H9 (cell line): ENCODE measurements at regions not wholly inside any gene's neighbourhood (a gene's known extent, or its start where the extent isn't known, plus 50 kb on each side); places are given as distances from the start of the nearest gene placed in this dataset.

Experiments used
- DNase-seq: peaks from one replicate; pipeline ENCODE4 v3.0.0-alpha.2; 2017
- H2AFZ ChIP-seq: one replicate; pipeline ENCODE4 v1.6.1; 2013; ENCODE audit warnings: mild to moderate bottlenecking, low read length, control low read depth, moderate library complexity
- H2AK5ac ChIP-seq: 2 replicates; pipeline ENCODE4 v1.6.1; 2013; ENCODE audit warnings: low read length, control low read depth, mixed read lengths; ENCODE audit not compliant: insufficient read length
- H2BK120ac ChIP-seq: one replicate; pipeline ENCODE4 v1.6.1; 2013; ENCODE audit warnings: low read depth, mild to moderate bottlenecking, low read length, control low read depth, inconsistent platforms; ENCODE audit not compliant: poor library complexity, severe bottlenecking
- H2BK12ac ChIP-seq: 2 replicates; pipeline ENCODE4 v1.6.1; 2013; ENCODE audit warnings: low read length, control low read depth, mixed read lengths, low read depth; ENCODE audit not compliant: insufficient read length
- H2BK15ac ChIP-seq: 2 replicates; pipeline ENCODE4 v1.6.1; 2013; ENCODE audit warnings: low read depth, low read length, control low read depth
- H2BK20ac ChIP-seq: one replicate; pipeline ENCODE4 v1.6.1; 2013; ENCODE audit warnings: low read depth, mild to moderate bottlenecking, low read length, control low read depth, inconsistent platforms; ENCODE audit not compliant: poor library complexity, severe bottlenecking
- H2BK5ac ChIP-seq: 2 replicates; pipeline ENCODE4 v1.6.1; 2013; ENCODE audit warnings: low read length, control low read depth, mixed read lengths; ENCODE audit not compliant: insufficient read length
- H3K14ac ChIP-seq: 2 replicates; pipeline ENCODE4 v1.6.1; 2013; ENCODE audit warnings: low read length, control low read depth; ENCODE audit not compliant: insufficient read depth
- H3K18ac ChIP-seq: 2 replicates; pipeline ENCODE4 v1.6.1; 2013; ENCODE audit warnings: low read depth, mild to moderate bottlenecking, mixed read lengths, low read length, control low read depth; ENCODE audit not compliant: insufficient read length
- H3K23ac ChIP-seq: 2 replicates; pipeline ENCODE4 v1.6.1; 2013; ENCODE audit warnings: low read length, control low read depth, mixed read lengths, low read depth; ENCODE audit not compliant: insufficient read length
- H3K23me2 ChIP-seq: 2 replicates; pipeline ENCODE4 v1.6.1; 2013; ENCODE audit warnings: low read depth, mild to moderate bottlenecking, mixed read lengths, low read length, control low read depth; ENCODE audit not compliant: insufficient read length, poor library complexity, severe bottlenecking
- H3K27ac ChIP-seq: 2 replicates; pipeline ENCODE4 v1.5.1; 2013; ENCODE audit warnings: low read length, control low read depth, mixed read lengths, low read depth; ENCODE audit not compliant: insufficient read length
- H3K27me3 ChIP-seq: 2 replicates; pipeline ENCODE4 v1.6.1; 2013; ENCODE audit warnings: low read length, control low read depth, inconsistent platforms; ENCODE audit not compliant: insufficient read depth
- H3K4ac ChIP-seq: 2 replicates; pipeline ENCODE4 v1.6.1; 2013; ENCODE audit warnings: low read depth, mild to moderate bottlenecking, control low read depth, inconsistent platforms, low read length, moderate library complexity
- H3K4me1 ChIP-seq: 2 replicates; pipeline ENCODE4 v1.6.1; 2013; ENCODE audit warnings: low read length, control low read depth, inconsistent platforms; ENCODE audit not compliant: insufficient read depth
- H3K4me2 ChIP-seq: 2 replicates; pipeline ENCODE4 v1.6.1; 2013; ENCODE audit warnings: low read length, control low read depth, mixed read lengths; ENCODE audit not compliant: insufficient read length, insufficient read depth
- H3K56ac ChIP-seq: 2 replicates; pipeline ENCODE4 v1.6.1; 2013; ENCODE audit warnings: low read depth, mild to moderate bottlenecking, mixed read lengths, low read length, control low read depth; ENCODE audit not compliant: insufficient read length
- H3K79me1 ChIP-seq: 2 replicates; pipeline ENCODE4 v1.6.1; 2013; ENCODE audit warnings: low read depth, mild to moderate bottlenecking, moderate library complexity, low read length, control low read depth, inconsistent platforms; ENCODE audit not compliant: insufficient read depth, poor library complexity, severe bottlenecking
- H3K79me2 ChIP-seq: 2 replicates; pipeline ENCODE4 v1.6.1; 2013; ENCODE audit warnings: low read length, control low read depth, inconsistent platforms; ENCODE audit not compliant: insufficient read depth
- H3K9ac ChIP-seq: 2 replicates; pipeline ENCODE4 v1.6.1; 2013; ENCODE audit warnings: low read length, control low read depth, mixed read lengths; ENCODE audit not compliant: insufficient read length; ENCODE audit errors: extremely low read depth
- H3K9me3 ChIP-seq: one replicate; pipeline ENCODE4 v1.6.1; 2013; ENCODE audit warnings: low read depth, low read length, inconsistent platforms; ENCODE audit not compliant: control insufficient read depth
- H3T11ph ChIP-seq: one replicate; pipeline ENCODE4 v1.6.1; 2013; ENCODE audit warnings: mild to moderate bottlenecking, low read length, control low read depth, inconsistent platforms
- H4K20me1 ChIP-seq: one replicate; pipeline ENCODE4 v1.6.1; 2013; ENCODE audit not compliant: control insufficient read depth, insufficient read length, insufficient read depth
- H4K5ac ChIP-seq: 2 replicates; pipeline ENCODE4 v1.6.1; 2013; ENCODE audit warnings: low read depth, mild to moderate bottlenecking, mixed read lengths, low read length, control low read depth; ENCODE audit not compliant: insufficient read length
- H4K8ac ChIP-seq: replicated peaks from 2 replicates; pipeline ENCODE4 v1.6.1; 2013; ENCODE audit warnings: low read length, control low read depth, mixed read lengths, low read depth; ENCODE audit not compliant: insufficient read length
- H4K91ac ChIP-seq: 2 replicates; pipeline ENCODE4 v1.6.1; 2013; ENCODE audit warnings: low read depth, mild to moderate bottlenecking, moderate library complexity, mixed read lengths, low read length, control low read depth; ENCODE audit not compliant: insufficient read length
- H3K27ac Mint-ChIP-seq, 3 experiments: 2 replicates in 2 of 3; 3 replicates in 1 of 3; pipeline ENCODE4 v1.8.0; 2020 to 2021; ENCODE audit warnings: mixed read lengths in 3 of 3, mild to moderate bottlenecking in 1 of 3, moderate library complexity in 1 of 3
- H3K27me3 Mint-ChIP-seq: 2 replicates; pipeline ENCODE4 v1.8.0; 2021; ENCODE audit warnings: low read depth, mild to moderate bottlenecking, moderate library complexity, mixed read lengths
- H3K36me3 Mint-ChIP-seq, 3 experiments: 2 replicates in 2 of 3; 3 replicates in 1 of 3; pipeline ENCODE4 v1.8.0; 2020 to 2021; ENCODE audit warnings: low read depth in 3 of 3, mixed read lengths in 3 of 3; ENCODE audit not compliant: insufficient read depth in 1 of 3
- H3K4me1 Mint-ChIP-seq, 2 experiments: 2 replicates each; pipeline ENCODE4 v1.8.0; 2020; ENCODE audit warnings: mixed read lengths in 2 of 2
- H3K4me3 Mint-ChIP-seq, 2 experiments: 2 replicates in 1 of 2; 3 replicates in 1 of 2; pipeline ENCODE4 v1.8.0; 2020 to 2021; ENCODE audit warnings: mild to moderate bottlenecking in 2 of 2, mixed read lengths in 2 of 2, moderate library complexity in 1 of 2
- H3K9me3 Mint-ChIP-seq, 2 experiments: 2 replicates in 1 of 2; 3 replicates in 1 of 2; pipeline ENCODE4 v1.8.0; 2020; ENCODE audit warnings: mild to moderate bottlenecking in 2 of 2, mixed read lengths in 2 of 2, moderate library complexity in 1 of 2
- WGBS: extraction: QIAGEN DNeasy Blood & Tissue Kit; methylation state at CpG from one replicate; pipeline ENCODE4 v1.1.7; 2013; ENCODE audit warnings: missing lambda C conversion rate, low lambda C conversion rate, mixed read lengths; ENCODE audit not compliant: insufficient read length; ENCODE audit errors: extremely low coverage; 5-methylcytosine and 5-hydroxymethylcytosine counted together
- TF ChIP-seq, protein P1 (sequence below): fragments of 200-600 bp; sonication (generic); conservative IDR thresholded peaks from 3 replicates; pipeline ENCODE4 v1.8.0; 2021; ENCODE audit warnings: antibody characterized with exemption, mild to moderate bottlenecking

DNA sequence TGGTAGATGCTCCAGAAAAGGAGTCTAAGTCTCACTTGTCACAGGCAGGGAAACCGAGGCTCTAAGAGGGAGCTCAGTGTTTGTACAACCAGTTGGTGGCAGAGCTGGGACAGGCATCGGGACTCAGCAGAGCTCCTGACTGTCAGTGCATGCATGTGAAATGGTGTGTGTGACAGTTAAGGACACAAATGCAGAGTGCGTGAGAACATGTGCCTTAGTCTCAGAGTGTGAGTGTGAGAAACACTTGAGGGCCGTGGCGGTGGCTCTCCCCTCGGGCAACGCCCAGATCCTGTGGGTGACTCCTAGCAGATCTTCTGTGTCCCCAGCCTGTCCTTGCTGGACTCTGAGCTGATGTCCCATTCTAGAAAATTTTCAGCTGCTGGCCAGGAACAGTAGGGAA, 362.6 kb downstream of the MATN1 start:
- DNase-seq: no peak
- Histone ChIP-seq H2BK120ac (no peak overlapping the region), H3K4me2 (no peak overlapping the region), H3K14ac (no peak overlapping the region), H2AFZ (no peak overlapping the region), H2BK20ac (no peak overlapping the region), H3K79me1 (no peaks in the 10 kb centered on the region), H3K27ac (no peak overlapping the region), H2AK5ac (no peak overlapping the region), H3K27me3 (no peaks in the 10 kb centered on the region), H4K91ac (no peak overlapping the region), H2BK15ac (no peak overlapping the region), H3K79me2 (no peaks in the 10 kb centered on the region), H3K9ac (no peak overlapping the region), H3K56ac (no peak overlapping the region), H3K23ac (no peak overlapping the region), H3K23me2 (no peaks in the 10 kb centered on the region), H3K4ac (no peak overlapping the region), H2BK5ac (no peak overlapping the region), H3K4me1 (no peaks in the 10 kb centered on the region), H4K8ac (no peak overlapping the region), H2BK12ac (no peak overlapping the region), H3K18ac (no peak overlapping the region), H3K9me3 (no peaks in the 10 kb centered on the region), H4K5ac (no peak overlapping the region), H4K20me1 (no peaks in the 10 kb centered on the region), H3T11ph (no peak overlapping the region)
- no CpG with 5 or more reads among the region's 7 CpGs for WGBS
- TF ChIP-seq, protein P1, sequence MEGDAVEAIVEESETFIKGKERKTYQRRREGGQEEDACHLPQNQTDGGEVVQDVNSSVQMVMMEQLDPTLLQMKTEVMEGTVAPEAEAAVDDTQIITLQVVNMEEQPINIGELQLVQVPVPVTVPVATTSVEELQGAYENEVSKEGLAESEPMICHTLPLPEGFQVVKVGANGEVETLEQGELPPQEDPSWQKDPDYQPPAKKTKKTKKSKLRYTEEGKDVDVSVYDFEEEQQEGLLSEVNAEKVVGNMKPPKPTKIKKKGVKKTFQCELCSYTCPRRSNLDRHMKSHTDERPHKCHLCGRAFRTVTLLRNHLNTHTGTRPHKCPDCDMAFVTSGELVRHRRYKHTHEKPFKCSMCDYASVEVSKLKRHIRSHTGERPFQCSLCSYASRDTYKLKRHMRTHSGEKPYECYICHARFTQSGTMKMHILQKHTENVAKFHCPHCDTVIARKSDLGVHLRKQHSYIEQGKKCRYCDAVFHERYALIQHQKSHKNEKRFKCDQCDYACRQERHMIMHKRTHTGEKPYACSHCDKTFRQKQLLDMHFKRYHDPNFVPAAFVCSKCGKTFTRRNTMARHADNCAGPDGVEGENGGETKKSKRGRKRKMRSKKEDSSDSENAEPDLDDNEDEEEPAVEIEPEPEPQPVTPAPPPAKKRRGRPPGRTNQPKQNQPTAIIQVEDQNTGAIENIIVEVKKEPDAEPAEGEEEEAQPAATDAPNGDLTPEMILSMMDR: no peak
- Mint-ChIP-seq H3K27me3 (peaks cover 2% of the 10 kb centered on the region; the same call in 1 of the 2 replicates), H3K36me3 (no peaks in the 10 kb centered on the region), H3K4me3 (no peak overlapping the region), H3K27ac (no peak overlapping the region), H3K9me3 (no peaks in the 10 kb centered on the region; a peak in 1 of 5 replicates), H3K4me1 (peaks cover 30 to 46% of the 10 kb centered on the region in 2 experiments)
